HG03025 (cell line): ENCODE measurements at regions not wholly inside any gene's neighbourhood (a gene's known extent, or its start where the extent isn't known, plus 50 kb on each side); places are given as distances from the start of the nearest gene placed in this dataset.

ENCODE experiments used
- ATAC-seq: cut with Tn5 transposase; IDR thresholded peaks from one replicate; pipeline ENCODE4 v1.9.1; 2021; ENCODE audit warnings: mild to moderate bottlenecking, moderate library complexity; ENCODE audit not compliant: unreplicated experiment, low FRiP score

DNA sequence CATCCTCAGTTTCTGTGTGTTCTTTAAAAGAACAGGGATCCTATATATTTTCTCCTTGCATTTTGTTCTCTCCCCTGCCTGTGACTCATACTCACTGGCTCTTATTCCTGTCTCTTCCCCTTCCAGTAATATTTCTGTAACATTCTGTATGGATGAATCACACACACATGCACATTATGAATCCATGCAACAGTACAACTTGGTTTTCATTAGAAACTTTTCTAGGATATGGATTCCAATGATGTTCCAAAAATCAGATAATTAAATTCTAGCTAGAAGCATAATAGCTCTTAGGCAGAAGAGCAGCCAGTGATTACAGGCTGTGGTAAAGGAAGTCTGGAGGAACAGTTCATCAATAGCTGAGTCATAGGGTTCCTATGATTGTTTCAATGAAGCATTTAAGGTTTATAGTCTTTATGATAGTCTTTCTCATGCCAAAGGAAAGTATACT lies 119.6 kb upstream of the PMFBP1 start:
- no peak for ATAC-seq

DNA sequence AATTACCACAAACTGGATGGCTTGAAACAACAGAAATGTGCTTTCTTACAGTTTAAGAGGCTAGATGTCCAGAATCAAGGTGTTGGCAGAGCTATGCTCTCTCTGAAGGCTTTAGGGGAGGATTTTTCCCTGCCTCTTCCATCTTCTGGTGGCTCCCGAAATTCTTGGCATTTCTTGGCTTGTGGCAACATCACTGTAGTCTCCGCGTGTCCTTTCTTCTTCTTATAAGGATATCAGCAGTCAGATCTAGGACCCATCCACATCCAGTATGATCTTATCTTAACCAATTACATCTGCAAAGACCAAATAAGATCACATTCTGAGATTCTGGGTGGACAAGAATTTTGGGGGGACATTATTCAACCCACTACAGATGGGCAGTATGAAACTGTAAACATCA lies 119.2 kb upstream of the PMFBP1 start:
- no peak for ATAC-seq

DNA sequence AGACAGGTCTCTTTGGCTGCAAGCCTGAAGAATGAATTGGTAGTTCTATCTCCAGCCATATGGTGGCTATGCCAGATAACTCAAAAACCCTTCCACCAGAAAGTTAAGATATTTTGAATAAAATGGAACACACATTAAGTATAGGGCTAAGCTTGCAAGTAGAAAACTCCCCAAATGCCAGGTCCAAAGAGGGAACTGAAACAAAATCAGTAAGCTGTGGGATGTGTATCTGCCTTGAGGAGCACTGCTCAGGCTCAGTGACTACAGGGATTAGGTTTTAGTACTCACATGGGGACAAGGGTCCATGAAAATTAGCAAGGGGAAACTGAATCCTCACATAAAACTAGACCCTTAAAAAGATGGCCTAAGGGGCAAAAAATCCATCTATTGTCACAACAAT lies 115.7 kb upstream of the PMFBP1 start:
- no peak for ATAC-seq

DNA sequence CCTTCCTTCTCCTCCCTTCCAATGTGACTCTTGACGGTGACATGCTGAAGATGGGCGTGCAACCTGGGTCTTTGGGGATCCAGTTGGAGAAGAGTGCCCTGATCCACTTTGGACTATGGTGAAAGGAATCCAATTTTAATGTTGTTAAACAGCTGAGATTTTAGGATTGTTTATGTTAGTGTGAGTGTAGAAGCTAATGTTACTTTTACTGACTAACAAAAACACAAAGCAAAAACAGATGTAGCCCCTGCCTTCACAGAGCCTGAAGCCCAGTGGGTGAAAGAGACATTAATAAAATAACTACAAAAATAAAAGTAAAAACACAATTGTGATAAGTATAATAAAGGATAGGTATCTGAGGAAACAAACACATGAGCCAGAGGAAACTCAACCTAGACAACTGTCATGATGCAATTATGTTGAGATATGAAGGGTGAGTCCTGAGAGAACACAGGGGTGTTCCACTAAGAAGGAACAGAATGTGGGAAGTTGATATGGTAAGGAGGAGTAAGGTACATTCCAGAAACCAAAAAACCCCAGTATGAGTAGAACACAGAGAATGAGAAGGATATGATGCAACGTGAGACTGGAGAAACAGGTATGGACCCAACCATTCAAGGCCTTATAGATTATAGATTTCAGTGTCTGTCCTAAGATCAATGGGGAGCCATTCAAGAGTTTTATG lies 115.1 kb upstream of the PMFBP1 start:
- no peak for ATAC-seq

DNA sequence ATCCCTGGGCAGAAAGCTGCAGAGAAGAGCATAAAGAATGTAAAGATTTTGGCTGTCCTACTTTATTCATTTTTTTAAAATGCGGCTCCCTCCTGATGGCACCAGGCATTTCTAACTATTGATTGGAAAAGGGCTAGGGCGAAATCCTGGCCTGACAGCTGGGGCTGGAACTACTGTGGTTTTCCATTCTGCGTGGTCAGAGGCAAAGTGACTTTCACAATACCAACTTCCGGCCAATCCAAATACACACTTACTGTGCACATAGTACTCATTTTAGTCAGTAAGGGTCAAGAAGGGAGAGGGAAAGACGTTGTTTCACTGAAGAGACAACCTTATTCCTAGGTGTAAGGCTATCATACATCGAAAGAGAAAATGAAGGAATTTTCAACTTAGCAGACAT lies 113.8 kb upstream of the PMFBP1 start:
- ATAC-seq, result no peak

DNA sequence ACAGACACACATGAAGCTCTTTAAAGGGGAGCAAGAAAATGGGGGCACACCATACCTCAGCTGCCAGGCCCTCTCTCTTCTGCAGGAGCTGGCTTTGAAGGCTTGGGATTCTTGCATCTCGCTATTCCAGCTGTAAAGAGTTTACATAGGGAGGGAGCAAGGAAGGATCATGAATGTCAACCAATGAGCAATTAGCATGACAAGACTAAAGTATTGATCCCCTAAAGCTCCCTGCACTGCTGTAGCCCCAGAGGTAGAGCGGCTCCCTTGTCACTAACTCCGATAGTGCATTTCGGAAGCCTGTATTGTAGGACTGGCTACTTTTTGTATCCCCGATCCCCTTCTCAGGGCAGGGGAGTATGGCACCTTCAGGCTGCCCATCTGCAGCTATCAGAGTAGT lies 113.4 kb upstream of the PMFBP1 start:
- no peak for ATAC-seq

DNA sequence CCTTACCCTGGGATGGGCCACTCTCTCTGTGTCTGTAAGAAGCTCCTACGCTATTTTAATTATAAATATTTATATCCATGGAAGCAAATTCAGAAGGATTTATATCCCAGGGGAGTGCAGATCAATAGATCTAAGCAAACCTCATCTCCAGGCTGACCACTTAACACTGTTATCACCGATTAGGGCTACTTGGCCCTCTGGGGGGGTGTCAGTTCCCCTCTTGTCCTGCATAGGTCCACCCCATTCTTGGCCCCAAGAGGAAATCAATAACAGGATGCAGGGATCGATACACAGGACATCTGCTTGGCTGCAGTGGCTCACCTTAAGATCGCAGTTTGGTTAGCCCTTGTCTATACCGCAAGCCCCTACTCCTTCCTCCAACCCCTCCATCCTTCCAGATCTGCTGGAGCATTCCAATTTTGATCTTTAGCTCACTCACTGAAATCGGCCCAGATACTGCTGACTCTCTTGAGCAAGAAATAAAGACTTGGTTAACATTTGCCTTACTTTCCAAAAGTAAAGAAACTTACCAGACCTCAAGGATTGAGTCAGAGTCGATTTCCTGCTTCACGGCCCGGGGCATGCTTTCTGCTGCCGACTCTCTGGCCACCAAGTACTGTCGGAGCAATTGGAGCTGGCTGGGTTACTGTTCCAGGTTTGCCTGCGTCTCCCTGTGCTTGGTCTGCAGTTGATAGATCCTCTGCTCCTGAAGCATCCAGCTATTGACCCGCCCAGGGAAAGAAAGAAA lies 112.3 kb upstream of the PMFBP1 start:
- ATAC-seq, result no peak

DNA sequence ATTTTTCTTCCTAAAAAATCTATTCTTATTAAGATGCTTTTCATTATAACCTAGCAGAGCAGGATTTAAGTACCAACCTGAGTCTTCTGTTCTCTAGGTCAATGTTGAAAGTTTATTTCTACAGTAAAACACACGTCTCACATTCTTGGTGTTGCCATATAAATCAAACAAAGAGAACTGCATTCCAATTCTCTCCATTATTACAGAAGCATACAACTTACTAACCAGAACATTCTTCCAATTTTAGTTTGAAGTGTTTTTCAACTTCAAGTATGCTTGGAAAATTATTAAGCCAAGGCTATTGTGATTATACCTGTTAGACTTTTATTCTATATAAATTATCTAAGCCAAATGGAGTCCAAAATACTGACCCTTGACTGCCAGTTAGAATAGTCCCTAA lies 110.4 kb upstream of the PMFBP1 start:
- no peak for ATAC-seq

DNA sequence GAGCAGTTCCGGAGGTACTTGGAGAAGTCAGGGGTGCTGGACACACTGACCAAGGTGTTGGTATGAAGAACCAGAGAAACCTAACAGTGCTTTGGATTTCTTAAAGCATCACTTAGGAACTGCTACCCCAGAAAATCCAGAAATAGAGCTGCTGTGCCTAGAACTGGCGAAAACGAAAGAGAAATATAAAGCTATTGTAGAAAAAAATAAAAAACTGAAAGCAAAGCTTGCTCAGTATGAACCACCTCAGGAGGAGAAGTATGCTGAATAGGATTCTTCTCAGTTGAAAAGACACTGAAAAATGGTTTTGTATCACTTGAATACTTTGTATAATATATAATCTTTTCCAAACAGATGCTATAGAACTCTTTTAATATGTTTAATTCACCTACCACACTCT lies 106.3 kb upstream of the PMFBP1 start:
- no peak for ATAC-seq

DNA sequence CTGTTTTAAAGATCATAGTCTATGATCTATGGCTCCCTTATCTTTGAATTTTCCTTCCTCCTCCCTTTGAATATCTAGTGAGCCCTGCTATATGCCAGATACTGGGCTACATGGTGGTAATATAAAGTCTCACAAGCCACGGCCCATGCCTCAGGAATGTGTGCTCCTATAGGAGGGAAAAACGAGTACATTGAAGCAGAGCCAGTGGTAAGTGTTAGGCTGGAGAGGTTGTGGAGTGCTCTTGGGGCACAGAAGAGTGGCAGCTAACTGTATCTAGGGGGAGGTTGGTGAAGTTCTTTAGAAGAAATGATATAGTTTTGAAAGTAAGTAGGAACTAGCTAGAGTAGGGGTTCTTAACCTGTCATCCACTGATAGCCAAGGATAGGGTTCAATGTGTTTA lies 105.8 kb upstream of the PMFBP1 start:
- no peak for ATAC-seq

DNA sequence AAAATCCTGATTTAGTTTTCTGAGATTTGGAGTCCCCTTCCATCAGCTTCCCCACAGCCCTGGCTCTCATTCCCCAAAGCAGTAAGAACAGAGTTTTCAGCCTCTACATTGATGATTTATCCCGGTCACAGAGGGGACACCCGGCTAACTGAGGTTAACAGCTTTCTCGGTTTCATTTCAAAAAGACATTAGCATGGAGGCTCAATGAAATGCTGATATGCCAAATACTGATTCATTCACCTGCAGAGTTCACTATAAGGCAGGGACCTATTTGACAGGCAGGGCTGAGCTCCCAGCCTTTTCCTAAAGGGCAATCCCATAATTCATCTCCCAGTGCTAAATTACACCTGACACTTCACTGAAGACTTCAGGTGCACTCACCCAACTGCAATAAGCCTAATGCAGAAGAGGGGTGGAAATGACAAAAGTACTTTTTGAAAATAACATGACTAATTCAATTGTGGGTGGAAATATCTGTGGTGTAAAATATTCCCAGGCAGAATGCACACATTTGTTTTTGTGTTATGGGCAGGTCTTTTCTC lies 99.8 kb upstream of the PMFBP1 start:
- no peak for ATAC-seq

DNA sequence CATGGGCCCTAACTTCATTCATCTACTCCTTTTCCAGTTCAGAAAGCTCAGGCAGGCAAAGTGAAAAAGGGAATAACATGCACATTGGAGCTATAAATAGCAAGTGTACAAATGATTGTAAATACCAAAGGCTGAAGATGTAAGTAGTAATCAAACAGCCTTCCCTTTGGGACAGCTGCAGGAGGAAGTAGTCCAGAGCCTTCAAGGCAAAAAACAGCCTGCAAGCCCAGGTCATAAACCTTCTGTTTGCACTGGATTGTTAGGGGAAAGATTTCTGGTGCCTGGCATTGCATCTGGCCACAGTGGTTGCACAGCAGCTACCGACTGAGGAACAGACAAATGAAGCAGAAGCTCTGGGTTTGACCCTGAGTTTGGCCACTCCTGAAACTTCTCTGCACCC lies 98.6 kb upstream of the PMFBP1 start:
- no peak for ATAC-seq

DNA sequence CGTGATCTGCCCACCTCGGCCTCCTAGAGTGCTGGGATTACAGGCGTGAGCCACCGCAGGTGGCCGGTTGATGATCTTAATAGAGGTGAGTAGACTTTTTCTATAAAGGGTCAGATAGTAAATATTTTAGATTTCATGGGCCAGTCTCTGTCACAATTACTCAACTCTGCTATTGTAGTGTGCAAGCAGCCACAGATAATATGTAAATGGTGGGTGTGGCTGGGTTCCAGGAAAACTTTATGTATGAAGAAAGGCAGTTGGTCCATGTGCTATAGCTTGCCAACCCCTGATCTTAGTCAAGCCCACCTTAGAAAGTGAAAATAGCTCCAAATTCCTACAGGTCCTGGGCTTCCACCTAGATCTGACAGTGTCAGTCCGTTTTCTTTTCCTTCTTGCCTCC lies 94.9 kb upstream of the PMFBP1 start:
- ATAC-seq, result no peak

DNA sequence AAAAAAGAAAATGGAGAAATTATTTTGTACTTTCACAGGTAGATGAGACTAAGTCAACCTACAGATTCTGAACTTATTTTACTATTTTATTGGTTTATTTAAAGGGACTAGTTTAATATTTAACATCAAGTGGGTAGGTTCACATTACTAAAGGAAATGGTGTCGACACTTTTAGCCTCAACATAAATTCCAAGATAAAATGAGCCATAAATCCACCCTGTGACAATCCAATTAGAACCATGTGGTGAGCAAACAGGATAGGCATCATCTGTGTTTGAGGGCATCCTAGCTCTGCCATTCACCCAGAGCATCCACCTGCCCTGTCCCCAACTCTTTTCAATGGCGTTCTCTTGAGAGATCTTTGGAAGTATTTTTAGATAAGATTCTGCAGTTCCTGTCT lies 92.8 kb upstream of the PMFBP1 start:
- ATAC-seq, result no peak

DNA sequence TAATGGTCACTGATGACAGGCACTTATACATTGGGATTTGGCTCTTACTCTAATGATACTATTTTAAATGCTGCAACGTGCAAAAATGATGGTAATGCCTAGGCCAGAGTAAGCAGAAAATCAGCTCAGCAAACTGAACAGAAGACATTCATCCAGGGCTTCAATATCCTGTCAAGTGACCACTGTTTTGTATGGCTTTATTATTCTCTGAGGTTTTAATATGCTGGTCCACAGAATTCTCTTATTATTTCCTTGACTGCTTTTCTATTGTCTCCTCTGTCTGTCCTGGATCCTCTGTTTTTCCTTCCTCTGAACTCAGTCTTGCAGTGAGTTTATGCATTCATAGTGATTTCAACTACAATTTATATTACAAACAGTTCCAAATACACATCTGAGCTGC lies 90.8 kb upstream of the PMFBP1 start:
- ATAC-seq, result no peak

DNA sequence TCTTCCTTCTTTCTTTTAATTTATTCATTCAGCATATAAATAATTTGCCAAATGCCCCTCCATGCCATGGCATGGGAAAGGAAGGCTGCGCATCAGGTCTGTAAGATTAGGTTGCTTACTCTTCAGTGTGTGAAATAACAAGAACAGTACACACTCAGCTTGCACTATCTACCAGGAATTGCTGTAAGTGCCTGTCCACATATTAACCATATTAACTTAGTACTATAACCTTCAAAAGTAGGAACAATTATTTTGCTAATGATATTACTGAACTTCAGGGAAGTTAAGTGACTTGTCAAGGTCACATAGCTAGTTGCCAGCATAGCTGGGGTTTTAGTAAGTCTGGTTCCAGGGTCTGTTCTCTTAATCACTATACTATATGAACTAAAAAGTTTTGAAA lies 89.2 kb upstream of the PMFBP1 start:
- no peak for ATAC-seq

DNA sequence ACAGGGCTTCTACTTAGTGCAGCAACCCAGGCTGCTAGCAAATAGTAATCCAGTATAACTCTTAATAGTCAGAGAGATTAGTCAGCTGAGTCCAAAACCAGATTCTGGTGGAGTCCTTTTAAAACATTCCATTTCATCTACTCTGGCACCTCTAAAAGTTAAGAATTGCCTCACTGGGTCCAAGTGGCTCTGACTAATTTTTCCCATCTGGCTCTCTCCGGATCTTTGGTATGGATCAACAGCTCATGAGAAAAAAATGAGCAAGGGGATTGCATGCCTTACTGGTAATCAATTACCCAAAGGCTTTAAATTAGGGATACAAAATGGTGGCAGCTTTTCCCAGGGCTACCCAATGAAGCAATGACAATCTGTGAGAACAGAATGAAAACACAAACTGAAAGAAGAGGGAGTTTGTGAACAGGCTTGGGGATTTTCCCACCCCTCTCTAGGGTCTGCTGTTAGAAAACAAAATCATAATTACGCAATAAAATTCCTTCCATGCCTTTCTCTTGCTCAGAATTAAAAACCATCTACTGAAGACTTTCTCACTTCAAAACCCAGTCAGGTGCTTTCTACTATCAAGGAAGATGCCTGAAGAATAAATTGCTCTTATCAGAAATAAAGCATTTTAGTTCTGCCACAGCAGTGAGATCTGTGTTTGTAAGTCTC lies 84.6 kb upstream of the PMFBP1 start:
- ATAC-seq, result no peak

DNA sequence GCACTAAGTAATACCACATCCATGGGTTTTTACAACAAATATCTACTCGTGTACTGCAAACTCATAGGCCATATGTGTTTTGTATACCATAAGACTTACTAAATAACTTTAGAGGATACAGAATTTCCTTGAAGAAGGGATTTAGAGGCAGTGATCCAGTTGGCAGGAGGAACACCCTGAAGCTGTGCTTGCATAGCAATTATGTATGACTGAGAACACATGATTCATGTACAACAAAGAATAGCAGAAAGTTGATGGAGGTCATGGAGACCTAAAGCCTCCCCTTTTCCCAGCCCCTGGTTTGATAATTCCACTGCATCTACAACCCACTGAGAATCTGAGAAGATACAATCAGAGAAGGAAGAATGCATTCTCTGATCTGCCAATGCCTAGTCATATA lies 83.8 kb upstream of the PMFBP1 start:
- no peak for ATAC-seq

DNA sequence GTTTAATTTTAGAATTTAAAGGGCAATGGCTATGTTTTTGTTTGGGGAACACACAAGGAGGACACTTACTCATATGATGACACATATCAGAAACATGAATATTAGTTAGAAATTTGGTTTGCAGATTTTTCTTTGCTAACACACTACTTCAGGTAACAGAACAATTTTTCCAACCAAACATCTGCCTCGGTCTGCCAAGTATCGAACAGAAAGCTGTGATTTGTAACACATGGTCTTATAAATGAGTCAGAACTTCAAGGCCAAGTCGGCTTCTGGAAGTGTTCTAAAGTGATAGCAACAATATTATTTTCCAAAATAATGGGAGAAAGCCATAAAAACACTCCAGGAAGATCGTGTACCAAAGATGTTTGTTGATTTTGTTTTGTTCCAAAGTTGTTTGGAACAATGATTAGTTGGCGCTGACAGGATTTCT lies 75.9 kb upstream of the PMFBP1 start:
- no peak for ATAC-seq

DNA sequence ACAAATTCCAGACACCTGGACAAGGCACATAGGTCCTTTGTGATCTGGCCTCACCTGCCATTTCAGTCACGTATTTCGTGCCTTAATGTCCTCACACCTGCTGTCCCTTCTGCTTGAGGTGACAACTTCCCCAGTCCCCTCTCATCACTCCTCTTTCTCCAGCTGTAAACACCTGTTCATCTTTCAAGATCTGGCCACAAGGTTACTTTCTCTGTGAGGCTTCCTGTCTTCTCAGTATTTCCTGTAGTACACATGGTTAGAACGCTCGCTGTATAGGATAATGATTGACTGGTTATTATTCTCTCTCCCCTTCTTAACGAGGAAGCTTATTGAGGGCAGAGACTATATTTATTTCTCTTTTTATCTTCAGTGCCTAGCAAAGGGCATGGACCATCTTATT lies 74.5 kb upstream of the PMFBP1 start:
- peak; percentile 49 for ATAC-seq

DNA sequence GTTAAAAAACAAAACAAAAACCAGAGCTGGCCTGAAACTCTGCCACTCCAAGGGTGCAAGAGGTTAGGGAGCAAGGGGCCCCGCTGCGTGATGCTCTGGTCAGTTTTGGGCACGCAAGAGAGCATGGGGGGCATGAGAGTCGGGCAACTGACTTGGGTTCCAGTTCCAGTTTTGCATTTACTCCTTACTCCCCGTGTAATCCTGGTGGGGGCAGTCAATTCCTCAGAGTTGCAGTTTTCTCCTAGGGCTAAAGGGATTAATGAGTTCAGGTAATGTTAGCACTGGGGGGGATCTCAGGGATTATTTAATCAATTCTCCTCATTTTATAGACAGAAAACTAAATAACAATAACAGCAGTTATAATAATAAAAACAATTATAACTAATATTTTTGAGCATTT lies 72.9 kb upstream of the PMFBP1 start:
- no peak for ATAC-seq
